HG03039 (cell line): ENCODE measurements at regions not wholly inside any gene's neighbourhood (a gene's known extent, or its start where the extent isn't known, plus 50 kb on each side); places are given as distances from the start of the nearest gene placed in this dataset.
"Not testable (repeated sequence)": the region's sequence is repeated elsewhere in the genome, so short reads cannot be mapped to it uniquely, and the experiment has no call there.

Experiments
- ATAC-seq: cut with Tn5 transposase; IDR thresholded peaks from one replicate; pipeline ENCODE4 v1.9.1; 2021; ENCODE audit warnings: mild to moderate bottlenecking, moderate library complexity; ENCODE audit not compliant: unreplicated experiment

GRCh38 chrX:67213686-67214085, 330.1 kb upstream of the AR start:
- ATAC-seq, result not testable (repeated sequence)

GRCh38 chrX:67207912-67208311, 335.9 kb upstream of the AR start:
- ATAC-seq, result no peak

DNA sequence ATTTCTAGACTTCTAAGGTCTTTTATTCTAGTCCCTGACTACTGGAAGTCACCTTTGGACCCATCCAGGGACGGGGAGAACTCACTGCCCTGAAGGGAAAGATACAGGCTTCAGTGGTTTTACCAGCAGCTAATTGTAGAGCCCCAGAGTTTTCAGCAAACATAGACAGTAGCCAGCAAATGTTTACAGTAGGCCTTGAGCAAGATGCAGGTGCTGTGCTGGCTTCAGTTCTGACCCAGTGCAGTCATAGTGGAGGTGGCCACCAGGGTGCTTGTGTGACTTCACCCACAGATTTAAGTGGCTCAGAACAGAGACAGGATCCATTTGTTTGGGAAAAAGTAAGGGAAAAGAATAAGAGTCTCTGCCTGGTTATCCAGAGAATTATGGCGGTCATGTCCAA, 384.4 kb upstream of the AR start:
- no peak for ATAC-seq

DNA sequence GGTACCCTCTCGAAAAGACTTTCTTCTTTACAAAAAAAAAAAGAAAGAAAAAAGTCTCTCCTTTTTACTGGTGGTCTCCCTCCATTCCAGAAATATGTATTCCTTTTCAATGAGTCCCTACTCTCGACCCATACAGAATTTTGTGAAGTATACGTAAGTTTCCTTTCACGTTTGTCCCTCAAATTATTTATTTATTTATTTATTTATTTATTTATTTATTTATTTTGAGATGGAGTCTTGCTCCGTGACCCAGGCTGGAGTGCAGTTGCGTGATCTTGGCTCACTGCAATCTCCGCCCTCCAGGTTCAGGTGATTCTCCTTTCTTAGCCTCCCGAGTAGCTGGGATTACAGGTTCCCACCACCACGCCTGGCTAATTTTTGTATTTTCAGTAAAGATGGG, 429.2 kb upstream of the AR start:
- ATAC-seq, result no peak

DNA sequence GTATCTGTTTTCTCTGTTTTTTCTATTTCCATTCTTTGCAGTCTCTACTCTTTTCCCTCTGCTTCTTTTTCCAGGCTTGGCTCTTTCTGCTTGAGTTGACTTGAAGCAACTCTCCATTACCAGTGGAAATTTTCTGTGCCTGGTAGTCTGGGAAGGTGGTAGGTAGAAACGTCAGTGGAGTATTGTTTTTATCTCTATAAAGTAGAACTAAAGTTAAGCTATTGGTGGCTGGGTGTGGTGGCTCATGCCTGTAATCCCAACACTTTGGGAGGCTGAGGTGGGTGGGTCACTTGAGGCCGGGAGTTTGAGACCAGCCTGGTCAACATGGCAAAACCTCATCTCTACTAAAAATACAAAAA, 438.1 kb upstream of the AR start:
- ATAC-seq, result no peak

GRCh38 chrX:67104982-67105757, 438.7 kb upstream of the AR start:
- ATAC-seq, result no peak

DNA sequence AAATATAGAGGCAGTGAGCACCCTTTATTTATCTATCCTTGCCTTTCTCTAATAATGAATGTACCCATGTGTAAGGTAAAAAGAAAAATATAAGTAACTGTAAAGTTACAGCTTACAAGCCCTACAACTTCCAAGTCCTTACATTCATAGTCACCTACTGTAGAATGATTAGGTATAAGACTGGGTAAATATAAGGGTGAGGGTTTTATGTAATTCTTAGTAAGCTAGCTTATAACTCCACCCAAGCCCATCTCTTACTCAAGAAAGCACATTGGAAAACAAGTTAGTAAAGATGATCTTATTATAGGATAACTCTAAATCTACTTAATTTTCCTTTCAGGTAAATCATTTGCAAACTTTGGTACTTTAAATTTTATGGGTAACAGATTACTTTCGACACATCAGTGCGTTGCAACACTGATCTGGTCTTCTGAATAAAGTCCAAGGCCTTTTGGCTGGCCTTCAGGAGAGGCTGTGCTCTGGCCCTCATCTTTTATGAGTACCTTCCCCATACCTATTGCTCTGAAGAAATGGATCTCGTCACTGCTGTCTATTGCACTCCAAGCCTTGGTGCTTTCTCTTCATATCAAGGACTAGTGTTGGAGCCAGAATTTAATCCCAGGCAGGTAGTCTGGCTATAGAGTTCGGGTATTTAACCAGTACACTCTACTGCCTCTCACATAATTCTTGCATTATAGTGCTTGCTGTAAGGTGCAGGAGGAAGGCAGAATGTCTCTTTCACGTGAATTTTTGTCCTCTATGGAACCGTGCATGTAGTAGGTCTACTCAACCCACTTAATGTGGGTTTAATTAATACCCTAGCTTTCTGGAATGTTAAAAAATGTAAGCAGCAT, 443.6 kb upstream of the AR start:
- no peak for ATAC-seq

DNA sequence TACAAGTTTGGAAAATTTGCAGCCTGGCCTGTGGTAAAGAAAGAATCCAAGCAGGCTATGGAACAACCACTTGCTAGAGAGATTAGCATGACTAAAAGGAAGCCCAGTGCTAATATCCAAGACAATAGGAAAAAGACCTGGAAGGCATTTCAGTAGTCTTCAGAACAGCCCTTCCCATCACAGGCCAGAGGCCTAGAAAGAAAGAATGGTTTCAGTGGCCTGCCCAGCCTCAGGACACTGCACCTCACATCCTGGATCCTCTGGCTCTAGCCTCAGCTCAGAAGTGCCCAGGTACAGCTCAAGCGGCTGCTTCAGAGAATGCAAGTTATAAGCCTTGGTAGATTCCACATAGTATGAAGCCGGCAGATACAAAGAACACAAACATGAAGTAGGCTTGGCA, 449.8 kb upstream of the AR start:
- no peak for ATAC-seq

- ATAC-seq, result no peak
These were observed 411.9 kb upstream of the EDA2R start for GRCh38 chrX:67050760-67051159.

DNA sequence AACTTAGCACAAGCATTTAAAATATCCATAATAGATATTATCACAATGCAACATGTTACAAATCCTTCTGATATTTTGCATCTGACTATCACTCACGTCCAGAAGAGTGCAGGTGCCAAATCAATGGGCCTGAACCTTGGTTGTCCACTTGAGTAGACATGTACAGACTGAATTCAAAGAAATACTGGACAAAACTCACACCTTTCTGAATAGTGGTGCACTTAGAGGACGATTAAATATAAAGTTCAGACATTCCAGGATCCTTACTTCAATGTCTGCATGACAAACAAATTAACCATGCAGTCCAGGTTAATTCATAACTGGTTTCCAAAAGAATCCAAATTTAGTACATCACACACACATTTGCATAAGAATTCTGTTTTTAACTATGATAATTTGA, 406.0 kb upstream of the EDA2R start:
- no peak for ATAC-seq

- ATAC-seq, result no peak
These were observed 405.3 kb upstream of the EDA2R start for GRCh38 chrX:67044029-67044653.

GRCh38 chrX:67004451-67004850, 365.6 kb upstream of the EDA2R start:
- ATAC-seq, result no peak

DNA sequence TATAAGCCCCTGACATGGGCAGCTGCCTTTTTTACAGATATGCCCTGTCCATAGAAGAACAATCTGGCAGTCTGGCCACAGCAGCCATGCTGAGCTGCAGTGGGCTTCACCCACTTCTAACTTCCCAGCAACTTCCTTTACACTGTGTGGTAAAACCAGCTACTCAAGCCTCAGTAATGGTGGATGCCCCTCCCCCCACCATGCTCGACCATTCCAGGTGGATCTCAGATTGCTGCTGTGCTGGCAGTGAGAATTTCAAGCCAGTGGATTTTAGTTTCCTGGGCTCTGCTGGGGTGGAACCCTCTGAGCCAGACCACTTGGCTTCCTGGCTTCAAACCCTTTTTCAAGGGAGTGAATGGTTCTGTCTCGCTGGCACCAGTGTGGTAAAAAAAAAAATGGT, 355.9 kb upstream of the EDA2R start:
- ATAC-seq, result no peak

GRCh38 chrX:66992077-66992476, 353.2 kb upstream of the EDA2R start:
- ATAC-seq, result not testable (repeated sequence)

GRCh38 chrX:66988331-66988730, 349.5 kb upstream of the EDA2R start:
- no peak for ATAC-seq

DNA sequence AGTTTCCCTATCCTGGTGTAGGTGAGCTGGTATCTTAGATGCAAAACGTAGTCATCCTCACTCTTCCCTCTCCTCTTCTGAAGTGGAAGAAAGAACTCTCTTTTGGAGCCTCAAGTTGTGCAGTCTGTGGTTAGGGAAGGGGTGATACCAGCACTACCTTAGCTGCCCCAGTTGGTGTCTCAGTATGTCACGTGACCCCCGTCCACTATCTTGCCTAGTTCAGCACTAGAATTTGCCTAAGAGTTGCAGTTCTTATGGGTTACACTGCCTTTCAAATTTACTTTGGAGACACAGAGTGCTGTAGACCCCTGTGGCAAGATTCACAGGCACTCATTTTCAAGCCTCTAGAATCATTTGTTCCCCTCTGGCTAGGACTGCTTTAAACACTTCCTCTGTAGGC, 322.8 kb upstream of the EDA2R start:
- no peak for ATAC-seq

DNA sequence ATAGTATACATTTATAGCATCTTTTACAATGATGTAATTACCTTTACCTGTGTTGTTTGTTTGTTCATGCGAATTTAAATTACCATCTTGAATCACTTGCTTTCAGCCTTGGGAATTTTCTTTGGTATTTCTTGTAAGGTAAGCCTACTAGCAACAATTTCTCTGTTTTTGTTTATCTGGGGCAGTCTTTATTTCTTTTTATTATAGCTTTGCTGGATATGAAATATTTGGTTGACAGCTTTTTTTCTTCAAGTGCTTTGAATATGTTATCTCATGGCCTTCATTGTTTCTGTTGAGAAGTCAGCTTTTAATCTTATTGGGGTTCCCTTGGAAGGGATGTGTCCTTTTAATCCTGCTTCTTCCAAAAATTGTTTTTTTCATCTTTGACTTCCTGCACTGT, 292.8 kb upstream of the EDA2R start:
- ATAC-seq, result no peak

DNA sequence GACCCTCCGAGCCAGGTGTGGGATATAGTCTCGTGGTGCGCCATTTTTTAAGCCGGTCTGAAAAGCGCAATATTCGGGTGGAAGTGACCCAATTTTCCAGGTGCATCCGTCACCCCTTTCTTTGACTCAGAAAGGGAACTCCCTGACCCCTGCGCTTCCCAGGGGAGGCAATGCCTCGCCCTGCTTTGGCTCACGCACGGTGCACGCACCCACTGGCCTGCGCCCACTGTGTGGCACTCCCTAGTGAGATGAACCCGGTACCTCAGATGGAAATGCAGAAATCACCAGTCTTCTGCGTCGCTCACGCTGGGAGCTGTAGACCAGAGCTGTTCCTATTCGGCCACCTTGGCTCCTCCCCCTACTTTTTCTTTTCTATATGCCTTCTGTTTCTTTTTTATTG, 291.6 kb upstream of the EDA2R start:
- ATAC-seq, result not testable (repeated sequence)

GRCh38 chrX:66920296-66920695, 281.4 kb upstream of the EDA2R start:
- no peak for ATAC-seq

GRCh38 chrX:66919280-66919832, 280.5 kb upstream of the EDA2R start:
- ATAC-seq, result no peak

GRCh38 chrX:66918511-66918910, 279.6 kb upstream of the EDA2R start:
- ATAC-seq, result no peak

DNA sequence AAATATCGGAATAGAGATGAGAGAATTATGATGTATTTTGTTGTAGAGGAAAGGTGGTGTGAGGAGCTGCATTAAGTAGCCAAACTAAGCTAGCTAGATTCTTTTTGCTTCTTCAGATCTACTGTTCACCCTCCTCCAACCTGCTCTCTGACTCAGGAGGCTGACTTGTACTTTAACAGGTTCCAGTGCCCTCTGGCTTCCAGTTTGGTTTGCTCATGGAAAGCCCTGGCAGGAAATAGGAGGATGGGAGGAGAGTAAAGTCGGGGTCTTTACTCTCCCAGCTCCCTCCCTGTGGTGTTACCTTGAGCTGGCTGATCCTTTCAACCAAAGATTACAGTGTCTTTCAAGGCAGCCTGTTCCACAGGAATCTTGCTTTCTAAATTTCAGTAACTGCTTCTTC, 277.0 kb upstream of the EDA2R start:
- ATAC-seq, result no peak
